ENCODE measurements at regions not wholly inside any gene's neighbourhood (a gene's known extent, or its start where the extent isn't known, plus 50 kb on each side); places are given as distances from the start of the nearest gene placed in this dataset.

DNA sequence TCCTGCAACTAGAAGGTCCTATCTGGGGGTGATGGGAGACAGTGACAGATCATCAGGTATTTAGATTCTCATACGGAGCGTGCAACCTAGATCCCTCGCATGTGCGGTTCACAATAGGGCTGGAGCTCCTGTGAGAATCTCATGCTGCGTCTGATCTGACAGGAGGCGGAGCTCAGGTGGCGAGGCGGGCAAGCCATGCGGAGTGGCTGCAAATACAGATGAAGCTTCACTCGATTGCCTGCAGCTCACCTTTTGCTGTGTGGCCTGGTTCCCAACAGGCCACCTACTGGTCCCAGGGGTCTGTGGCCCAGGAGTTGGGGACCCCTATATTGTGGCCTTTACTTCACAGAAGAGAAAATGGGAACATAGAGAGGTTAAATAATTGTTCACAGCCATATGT is 200.4 kb downstream of the IRF8 start:
- TF ChIP-seq FOXK2 (IDR thresholded peaks at IDR 0.05), result no peak
- no peak for TF ChIP-seq FOXM1 (IDR thresholded peaks at IDR 0.05; ENCODE audit: borderline replicate concordance)
- TF ChIP-seq TARDBP (IDR thresholded peaks at IDR 0.05), result no peak
- no peak for TF ChIP-seq SP1 (IDR thresholded peaks at IDR 0.05)
- no peak for TF ChIP-seq FOXA1 (IDR thresholded peaks at IDR 0.05)
- TF ChIP-seq BHLHE40 (IDR thresholded peaks at IDR 0.05; ENCODE audit: borderline replicate concordance), result no peak
- no peak for TF ChIP-seq SUZ12 (IDR thresholded peaks at IDR 0.05)
- no peak for TF ChIP-seq HDGF (IDR thresholded peaks at IDR 0.05; ENCODE audit: borderline replicate concordance)
- TF ChIP-seq PKNOX1 (IDR thresholded peaks at IDR 0.05), result no peak
- TF ChIP-seq LEF1 (IDR thresholded peaks at IDR 0.05; ENCODE audit: borderline replicate concordance), result no peak
- no peak for TF ChIP-seq NFRKB (IDR thresholded peaks at IDR 0.05)
- no peak for TF ChIP-seq ELF4 (IDR thresholded peaks at IDR 0.05)
- TF ChIP-seq ARNT (IDR thresholded peaks at IDR 0.05), result no peak
- TF ChIP-seq CTBP1 (IDR thresholded peaks at IDR 0.05; ENCODE audit: borderline replicate concordance), result no peak
